ENCODE measurements at regions not wholly inside any gene's neighbourhood (a gene's known extent, or its start where the extent isn't known, plus 50 kb on each side); places are given as distances from the start of the nearest gene placed in this dataset.
"Not testable (repeated sequence)": the region's sequence is repeated elsewhere in the genome, so short reads cannot be mapped to it uniquely, and the experiment has no call there.

- no peaks in the 10 kb centered on the region for H3K36me3 ChIP-seq
- no peak overlapping the region for H3K4me3 ChIP-seq
- WGBS, 2 donors = 81 to 84% methylated on average over 4 of the region's 4 CpGs
- DNase-seq = no peak
- intact Hi-C loops (cut with DNase I) = no loop called here
- no peaks in the 10 kb centered on the region for H3K27me3 ChIP-seq
- H3K27ac ChIP-seq = no peak overlapping the region
- H3K4me1 ChIP-seq = no peaks in the 10 kb centered on the region
- ATAC-seq = no peak
- no peak for TF ChIP-seq CTCF (IDR thresholded peaks at IDR 0.05)
- H3K9me3 ChIP-seq = peaks cover 0 to 14% (median 0%) of the 10 kb centered on the region in 11 donors
These were observed 598.4 kb downstream of the CHSY3 start for GRCh38 chr5:130502702-130503101.

- 62 to 77% methylated on average over 3 of the region's 3 CpGs for WGBS, 2 donors
- Histone ChIP-seq H3K4me1 (no peaks in the 10 kb centered on the region), H3K27ac (no peak overlapping the region), H3K4me3 (no peak overlapping the region), H3K9me3 (peaks cover 0 to 15% (median 0%) of the 10 kb centered on the region in 11 donors), H3K27me3 (no peaks in the 10 kb centered on the region), H3K36me3 (no peaks in the 10 kb centered on the region)
- TF ChIP-seq CTCF (IDR thresholded peaks at IDR 0.05) = no peak
- ATAC-seq = no peak
- intact Hi-C loops (cut with DNase I) = no loop called here
- no peak for DNase-seq
These were observed 597.0 kb downstream of the CHSY3 start for GRCh38 chr5:130501151-130501865.

GRCh38 chr5:130500495-130500894 lies 596.2 kb downstream of the CHSY3 start:
- WGBS, 2 donors = 89 to 95% methylated on average over 4 of the region's 4 CpGs
- ATAC-seq; H3K4me3 ChIP-seq; intact Hi-C loops (cut with DNase I); H3K36me3 ChIP-seq; H3K27me3 ChIP-seq; H3K4me1 ChIP-seq; DNase-seq; H3K27ac ChIP-seq: not testable (repeated sequence)
- H3K9me3 ChIP-seq = peaks cover 0 to 21% (median 0%) of the 10 kb centered on the region in 11 donors

GRCh38 chr5:130496215-130496614 lies 592.0 kb downstream of the CHSY3 start:
- ATAC-seq (no peak), DNase-seq (no peak)
- WGBS, 2 donors = 83 to 91% methylated on average over 1 of the region's 1 CpG
- Histone ChIP-seq H3K27ac (no peak overlapping the region), H3K36me3 (no peaks in the 10 kb centered on the region), H3K4me1 (no peaks in the 10 kb centered on the region), H3K4me3 (no peak overlapping the region), H3K9me3 (peaks cover 0 to 36% (median 12%) of the 10 kb centered on the region in 11 donors), H3K27me3 (no peaks in the 10 kb centered on the region)
- no peak for TF ChIP-seq CTCF (IDR thresholded peaks at IDR 0.05)
- intact Hi-C loops (cut with DNase I) = no loop called here

- 84 to 95% methylated on average over 1 of the region's 1 CpG for WGBS, 2 donors
- H3K4me3 ChIP-seq = no peak overlapping the region
- H3K36me3 ChIP-seq = no peaks in the 10 kb centered on the region
- no peaks in the 10 kb centered on the region for H3K27me3 ChIP-seq
- H3K27ac ChIP-seq = no peak overlapping the region
- intact Hi-C loops (cut with DNase I) = no loop called here
- no peak for ATAC-seq
- no peak for TF ChIP-seq CTCF (IDR thresholded peaks at IDR 0.05)
- H3K9me3 ChIP-seq = peaks cover 0 to 5% (median 0%) of the 10 kb centered on the region in 11 donors
- H3K4me1 ChIP-seq = no peaks in the 10 kb centered on the region
- DNase-seq = no peak
These were observed 584.0 kb downstream of the CHSY3 start for GRCh38 chr5:130488252-130488651.

Data from heart right ventricle (tissue), 16 donors.